Hepatic stellate cell (primary cell): ENCODE measurements at regions not wholly inside any gene's neighbourhood (a gene's known extent, or its start where the extent isn't known, plus 50 kb on each side); places are given as distances from the start of the nearest gene placed in this dataset.
"Not testable (repeated sequence)": the region's sequence is repeated elsewhere in the genome, so short reads cannot be mapped to it uniquely, and the experiment has no call there.

Experiments
- DNase-seq: peaks from one replicate; pipeline ENCODE4 v3.0.0; 2011; ENCODE audit warnings: low spot score

DNA sequence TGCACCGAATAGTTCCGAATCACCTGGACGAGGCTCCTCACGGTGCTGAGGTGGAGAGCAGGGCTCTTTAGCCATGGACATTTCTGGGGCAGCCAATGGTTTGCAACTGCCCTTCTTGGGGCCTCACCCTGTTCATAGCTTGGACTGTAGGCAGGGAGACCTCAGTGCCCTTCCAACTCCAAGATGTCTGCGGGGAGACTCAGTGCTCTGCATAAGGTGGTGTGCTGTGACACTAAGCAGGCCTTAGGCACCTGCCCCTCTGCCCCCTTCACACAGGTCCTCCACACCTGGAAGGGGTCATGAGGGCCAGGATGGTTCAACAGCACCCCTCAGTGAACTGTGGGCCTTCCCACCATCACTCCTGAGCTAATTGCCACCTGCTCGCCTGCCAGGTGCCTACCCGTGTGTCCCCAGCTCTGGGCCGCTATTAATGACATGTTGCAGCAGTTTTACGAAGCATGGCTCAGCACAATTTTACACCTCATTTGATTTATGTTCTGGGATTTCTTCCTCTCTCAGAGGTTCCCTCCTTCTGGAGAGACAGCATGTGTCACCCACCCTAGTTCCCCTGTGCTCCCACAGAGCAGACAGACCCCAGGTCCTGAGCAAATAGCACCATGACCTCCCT lies 101.2 kb upstream of the SMAD3 start:
- DNase-seq, result no peak

DNA sequence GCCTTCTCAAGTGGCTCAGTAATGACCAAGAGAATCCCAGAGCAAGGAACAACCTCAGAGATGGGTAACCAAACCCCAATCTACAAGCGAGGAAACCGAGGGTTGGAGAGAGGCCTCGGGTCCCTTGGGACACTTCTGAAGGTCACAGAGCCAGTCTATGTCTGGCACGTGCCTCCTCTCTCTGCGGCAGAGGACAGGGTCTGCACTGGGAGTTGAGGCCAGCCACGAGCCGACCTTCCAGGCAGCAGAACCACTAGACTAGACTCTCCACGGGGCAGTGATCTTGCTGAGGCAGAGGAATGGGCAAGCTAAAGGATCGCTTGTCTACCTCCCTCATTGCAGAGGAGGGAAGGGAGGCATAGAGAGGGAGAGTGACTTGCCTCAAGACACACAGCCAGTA lies 100.6 kb upstream of the SMAD3 start:
- DNase-seq, result no peak

DNA sequence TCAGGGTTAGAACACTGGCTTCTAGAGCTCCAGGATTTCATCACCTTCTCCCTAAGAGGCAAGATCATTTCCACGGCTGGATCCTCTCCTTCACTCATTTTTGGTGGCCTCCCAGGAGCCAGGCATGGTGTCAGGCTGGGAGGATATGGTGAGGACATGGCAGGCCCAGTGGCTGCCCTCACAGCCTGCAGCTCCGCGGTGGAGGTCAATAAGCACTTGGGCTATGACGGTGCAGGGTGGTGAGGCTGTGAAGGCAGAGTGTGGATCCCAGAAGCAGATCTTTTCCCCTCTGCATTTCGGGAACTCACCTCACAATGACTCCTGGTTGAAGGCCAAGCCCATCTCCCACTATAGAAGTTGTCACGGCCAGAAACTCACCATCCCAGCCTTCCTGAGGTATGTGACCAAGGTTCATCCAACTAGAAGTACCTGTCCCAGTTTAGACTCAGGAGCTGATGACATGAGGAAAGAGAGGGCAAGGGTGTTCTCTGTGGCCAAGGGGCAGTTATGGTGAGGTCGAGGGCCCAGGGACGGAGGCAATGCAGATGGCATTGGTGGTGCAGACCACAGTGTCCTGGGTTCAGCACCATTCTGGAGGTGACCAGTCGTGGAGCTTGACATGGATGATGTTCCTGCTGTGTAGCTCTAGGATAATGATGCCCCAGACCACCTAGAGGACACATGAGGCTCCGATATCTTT lies 100.1 kb upstream of the SMAD3 start:
- DNase-seq, result no peak

DNA sequence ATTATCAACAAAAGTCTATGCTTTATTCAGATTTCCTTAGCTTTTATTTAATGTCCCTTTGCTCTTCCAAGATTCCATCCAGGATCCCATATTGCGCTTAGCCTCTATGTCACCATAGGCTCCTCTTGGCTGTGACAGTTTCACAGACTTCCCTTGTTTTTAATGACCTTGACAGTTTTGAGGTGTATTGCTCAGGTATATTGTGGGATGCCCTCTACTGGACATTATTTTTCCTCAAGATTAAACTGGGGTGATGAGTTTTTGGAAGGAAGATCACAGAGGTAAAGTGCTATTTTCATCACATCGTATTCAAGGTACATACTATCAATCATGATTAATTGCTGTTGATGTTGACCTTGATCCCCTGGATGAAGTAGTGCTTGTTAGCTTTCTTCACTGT lies 99.1 kb upstream of the SMAD3 start:
- DNase-seq, result no peak

DNA sequence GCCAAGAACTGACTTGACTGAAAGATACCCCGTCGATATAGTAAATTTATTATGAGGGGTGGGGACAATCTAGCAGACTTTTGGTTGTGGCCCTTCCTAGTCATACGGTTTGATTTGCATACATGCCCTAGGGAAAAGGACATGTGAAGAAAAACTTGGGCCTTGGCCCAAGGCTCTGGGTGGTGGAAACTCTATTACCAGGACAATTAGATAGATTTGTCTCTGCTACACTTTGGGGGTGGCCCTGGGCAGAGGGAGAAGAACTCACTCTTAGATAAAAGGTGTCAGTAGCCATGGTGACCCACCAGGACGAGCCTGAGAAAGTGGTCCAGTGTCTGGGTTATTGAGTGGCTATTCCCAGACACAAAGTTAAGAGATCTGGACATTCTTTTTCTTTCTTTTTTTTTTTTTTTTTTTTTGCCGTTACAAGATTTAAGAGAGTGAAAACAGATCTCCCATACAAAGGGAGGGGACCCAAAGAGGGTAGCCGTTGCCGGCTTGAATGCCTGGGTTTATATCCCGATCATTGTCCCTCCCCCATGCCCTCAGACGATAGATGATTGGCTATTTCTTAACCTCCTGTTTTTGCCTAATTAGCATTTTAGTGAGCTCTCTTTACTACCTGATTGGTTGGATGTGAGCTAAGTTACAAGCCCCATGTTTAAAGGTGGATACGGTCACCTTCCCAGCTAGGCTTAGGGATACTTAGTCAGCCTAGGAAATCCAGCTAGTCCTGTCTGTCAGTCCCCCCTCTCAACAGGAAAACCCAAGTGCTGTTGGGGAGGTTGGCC lies 96.4 kb upstream of the SMAD3 start:
- no peak for DNase-seq

DNA sequence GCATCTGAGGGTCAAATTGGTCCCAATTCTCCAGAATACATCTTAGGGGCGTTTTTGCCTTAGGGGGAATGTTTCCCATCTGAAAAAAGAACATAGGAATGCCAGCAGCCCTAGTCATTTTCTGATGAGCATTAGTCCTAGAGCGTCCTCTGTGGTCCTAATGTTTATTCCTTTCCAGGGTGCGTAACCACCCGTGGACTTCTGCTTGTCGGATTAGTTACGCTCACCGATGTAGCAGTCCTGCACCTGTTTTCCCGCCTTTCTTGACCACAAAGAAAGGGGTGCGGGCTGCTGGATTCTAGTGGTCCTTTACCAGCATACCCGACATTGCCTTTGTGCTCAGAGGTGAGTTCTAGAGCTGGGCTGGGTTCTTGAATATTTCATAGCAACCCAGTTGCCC lies 91.3 kb upstream of the SMAD3 start:
- DNase-seq, result not testable (repeated sequence)

DNA sequence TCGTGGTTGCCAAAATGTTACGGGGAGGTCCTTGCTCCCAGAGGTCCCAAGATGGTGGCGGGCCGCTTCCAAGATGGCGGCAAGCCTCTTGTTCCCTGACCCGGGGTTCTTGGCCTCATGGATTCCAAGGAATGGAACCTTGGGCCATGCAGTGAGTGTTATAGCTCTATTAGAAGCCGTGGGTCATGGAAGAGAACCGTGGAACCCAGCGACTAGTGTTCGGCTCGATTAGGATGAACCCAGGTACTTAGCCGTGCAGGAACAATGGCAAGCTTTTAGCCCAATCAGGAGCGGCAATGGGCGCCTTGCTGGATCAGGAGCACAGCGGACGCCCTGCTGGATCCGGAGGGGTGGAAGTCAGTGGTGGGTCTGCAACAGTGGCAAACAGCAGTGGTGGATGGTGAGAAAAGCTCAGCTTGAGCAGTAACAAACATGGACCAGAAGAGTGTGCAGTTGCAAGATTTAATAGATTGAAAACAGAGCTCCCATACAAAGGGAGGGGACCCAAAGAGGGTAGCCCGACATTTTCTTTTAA lies 89.2 kb upstream of the SMAD3 start:
- DNase-seq, result not testable (repeated sequence)

DNA sequence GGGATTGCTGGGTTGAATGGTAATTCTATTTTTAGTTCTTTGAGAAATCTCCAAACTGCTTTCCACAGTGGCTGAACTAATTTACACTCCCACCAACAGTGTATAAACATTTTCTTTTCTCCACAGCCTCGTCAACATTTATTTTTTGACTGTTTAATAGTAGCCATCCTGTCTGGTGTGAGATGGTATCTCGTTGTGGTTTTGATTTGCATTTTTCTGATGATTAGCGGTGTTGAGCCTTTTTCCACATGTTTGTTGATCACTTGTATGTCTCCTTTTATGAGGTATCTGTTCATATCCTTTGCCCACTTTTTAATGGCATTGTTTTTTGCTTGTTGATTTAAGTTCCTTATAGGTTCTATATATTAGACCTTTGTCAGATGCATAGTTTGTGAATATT lies 85.1 kb upstream of the SMAD3 start:
- DNase-seq, result not testable (repeated sequence)

DNA sequence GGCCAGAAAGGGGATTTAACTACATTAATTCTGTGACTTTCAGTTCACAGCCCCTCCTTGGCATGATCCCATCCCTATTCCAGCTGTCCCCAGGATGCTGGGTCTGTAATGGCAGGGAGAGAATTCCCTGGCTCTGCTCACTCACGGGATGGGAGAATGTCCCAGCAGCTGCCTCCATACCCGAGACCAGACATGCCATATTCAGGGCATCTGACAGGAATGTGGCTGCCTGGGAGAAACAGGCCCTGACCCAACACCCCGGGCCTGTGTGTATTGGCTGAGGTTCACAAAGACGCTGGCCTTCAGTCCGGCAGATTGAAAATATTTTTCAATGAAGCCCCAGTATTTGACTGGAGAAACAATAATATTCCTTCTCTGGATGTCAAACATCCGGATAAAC lies 83.6 kb upstream of the SMAD3 start:
- no peak for DNase-seq

DNA sequence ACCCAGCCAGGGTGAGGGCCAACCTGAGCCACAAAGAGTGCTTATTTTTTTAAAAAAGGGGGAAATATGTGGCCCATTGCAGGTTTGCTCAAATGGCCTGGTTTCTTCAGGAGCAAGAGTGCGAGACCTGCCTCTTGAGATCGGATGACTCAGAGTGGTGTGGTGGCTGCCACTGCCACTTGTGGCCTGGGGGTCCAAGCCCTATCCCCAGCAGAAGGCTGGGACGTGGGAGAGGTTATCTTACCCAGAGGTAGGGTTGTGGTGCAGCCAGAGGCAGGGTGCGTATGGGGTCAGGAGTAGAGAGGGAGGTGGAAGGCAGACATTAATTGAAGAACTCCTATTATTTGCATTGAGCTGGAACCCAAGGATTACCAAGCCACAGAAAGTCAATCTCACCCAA lies 83.2 kb upstream of the SMAD3 start:
- no peak for DNase-seq

DNA sequence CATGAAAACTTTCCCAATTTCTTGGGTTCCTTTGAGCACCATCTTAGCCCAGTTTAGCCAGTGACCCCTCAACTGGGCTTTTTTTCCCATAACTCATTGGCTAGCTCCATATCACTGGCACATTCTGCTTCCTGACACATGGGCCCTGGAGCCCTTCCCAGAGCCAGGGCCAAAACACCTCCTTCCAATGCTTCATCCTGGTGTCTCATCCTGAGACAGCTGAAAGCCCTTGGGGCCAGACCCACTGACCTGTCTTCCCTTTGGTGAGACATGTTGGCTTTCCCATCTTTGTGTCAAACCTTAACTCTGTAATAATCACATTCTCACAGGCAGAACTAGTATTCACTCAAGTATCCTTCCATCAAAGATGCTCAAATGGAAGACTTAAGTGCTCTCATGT lies 82.6 kb upstream of the SMAD3 start:
- DNase-seq, result no peak

DNA sequence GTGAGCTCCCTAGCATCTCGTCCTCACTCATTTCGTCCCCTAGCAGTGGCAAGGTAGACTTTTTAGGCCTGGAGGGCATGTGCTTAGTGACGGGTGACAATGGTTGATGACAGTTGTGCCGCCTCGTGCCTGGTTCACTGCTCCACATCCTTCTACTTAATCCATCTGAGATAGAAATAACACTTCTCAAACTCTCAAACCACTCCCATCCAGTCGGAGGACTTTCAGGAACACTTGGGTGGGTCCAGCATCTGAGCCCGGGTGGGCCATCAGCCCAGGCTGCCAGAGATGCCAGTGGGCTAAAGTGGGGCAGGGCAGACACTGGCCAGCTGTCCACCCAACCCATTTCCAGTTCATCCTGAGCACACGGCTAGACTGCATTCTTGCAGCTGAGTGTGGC lies 79.7 kb upstream of the SMAD3 start:
- DNase-seq, result no peak

DNA sequence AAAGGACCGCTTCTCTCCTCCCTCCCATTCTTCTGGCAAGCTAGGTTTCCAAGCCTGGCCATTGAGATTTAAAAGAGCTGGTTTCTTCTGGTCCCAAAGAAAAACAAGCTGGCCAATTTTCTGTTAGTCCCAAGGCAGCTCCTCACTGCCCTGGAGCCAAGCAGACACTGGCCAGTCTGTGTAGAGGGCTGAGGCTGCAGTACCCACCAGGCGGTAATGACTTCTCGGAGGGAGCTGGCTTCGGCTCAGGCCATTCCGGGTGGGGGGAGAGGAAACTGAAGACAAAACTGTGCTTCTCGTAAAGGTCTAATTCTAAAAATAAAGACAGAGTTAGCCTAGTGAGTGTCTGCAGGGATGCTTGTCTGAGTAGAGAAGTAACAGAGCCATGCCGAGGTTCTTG lies 78.5 kb upstream of the SMAD3 start:
- DNase-seq, result no peak

DNA sequence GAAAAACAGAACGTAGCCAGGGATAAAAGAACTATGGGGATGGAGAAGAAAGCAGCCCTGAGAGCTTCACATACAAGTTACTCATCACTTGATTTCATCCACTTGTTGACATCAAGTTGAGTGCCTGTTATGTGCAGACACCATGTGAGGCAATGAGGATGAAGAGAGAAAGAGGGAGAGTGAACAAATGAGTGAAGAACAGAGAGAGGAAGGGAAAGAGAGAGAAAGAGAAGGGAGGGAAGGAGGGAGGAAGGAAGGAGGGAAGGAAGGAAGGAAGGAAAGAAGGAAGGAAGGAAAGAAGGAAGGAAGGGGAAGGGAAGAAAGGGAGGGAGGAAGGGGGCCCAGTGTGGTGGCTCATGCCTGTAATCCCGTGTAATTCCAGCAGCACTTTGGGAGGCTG lies 72.3 kb upstream of the SMAD3 start:
- no peak for DNase-seq

DNA sequence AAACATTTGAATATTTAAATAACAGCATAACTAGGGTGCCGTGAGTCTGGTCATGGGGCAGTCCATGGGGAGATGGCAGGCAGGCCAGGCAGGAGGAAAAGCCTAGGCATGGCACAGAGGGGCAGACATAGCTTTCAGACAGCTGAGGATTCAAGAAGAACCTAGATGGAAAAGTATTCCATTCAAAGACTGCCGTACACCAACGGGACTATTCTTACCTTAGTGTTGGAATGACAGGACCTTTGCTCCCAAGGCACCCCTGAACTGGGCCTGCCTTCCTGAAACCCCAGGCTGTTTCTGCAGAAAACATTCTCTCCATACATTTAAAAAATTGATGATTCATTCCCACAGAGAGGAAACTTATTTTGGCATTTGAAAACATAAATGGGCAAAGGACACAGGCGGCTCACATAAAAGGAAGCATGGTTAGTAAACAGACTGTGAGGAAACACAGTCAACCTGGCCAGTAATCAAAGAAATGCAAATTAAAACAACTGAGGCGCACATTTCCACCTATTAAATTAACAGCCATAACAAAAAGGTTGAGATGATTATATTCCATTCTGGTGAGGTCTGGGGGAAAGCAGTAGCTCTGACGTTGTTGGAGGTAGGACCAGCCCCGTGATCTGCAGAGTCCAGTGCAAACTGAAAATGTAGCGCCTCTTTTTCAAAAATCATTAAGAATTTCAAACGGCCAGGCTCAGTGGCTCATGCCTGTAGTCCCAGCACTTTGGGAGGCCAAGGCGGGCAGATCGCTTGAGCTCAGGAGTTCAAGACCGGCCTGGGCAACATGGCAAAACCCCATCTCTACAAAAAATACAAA lies 71.3 kb upstream of the SMAD3 start:
- no peak for DNase-seq

DNA sequence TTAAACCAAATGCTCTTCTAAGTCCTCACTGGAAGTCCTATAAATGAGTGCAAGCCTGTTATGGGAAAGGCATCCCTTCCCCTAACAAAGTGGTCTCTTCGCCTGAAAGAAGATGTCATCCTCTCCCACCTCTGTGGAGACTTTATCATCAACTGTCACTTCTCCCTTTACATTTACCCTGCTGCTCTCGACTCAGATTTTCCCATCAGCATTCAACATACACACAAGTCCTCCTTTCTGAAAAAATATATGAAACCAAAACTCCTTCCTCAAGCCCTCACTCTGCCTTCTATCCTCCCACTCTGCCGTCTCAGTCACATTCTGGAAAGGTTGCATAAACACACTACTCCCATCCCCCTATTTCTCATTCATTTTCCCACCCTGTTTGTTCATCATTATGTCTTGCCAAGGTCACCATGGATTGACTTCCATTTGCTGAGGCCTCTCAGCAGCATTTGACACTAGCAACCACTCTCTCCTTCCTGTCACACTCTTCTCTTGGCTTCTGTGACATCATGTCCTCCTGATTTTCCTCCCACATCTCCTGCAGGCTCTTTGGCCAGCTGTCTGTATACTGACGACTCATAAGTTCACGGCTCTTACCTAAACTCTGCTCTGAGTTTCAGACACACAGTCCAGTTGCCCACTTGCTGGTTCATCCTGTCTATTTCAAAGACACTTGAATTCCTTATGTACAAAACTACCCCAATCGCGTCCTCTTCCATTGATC lies 70.3 kb upstream of the SMAD3 start:
- DNase-seq, result no peak

DNA sequence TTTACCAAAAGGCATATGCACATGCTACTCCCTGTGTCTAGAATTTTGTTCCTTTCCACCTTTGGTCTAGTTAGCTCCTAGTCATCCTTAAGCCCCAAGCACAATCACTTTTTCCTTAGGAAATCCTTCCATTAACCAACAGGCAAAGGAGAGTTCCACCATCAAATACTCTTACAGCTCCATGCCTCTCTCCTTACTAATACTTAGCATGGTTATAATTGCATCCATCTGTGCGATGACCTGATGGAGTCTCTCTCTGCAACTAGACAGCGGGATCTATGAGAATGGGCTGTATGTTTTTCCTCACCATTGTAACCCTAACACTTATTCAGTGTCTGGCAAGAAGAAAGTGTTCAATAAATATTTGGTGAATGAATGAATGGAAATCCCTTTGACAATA lies 69.3 kb upstream of the SMAD3 start:
- DNase-seq, result no peak

DNA sequence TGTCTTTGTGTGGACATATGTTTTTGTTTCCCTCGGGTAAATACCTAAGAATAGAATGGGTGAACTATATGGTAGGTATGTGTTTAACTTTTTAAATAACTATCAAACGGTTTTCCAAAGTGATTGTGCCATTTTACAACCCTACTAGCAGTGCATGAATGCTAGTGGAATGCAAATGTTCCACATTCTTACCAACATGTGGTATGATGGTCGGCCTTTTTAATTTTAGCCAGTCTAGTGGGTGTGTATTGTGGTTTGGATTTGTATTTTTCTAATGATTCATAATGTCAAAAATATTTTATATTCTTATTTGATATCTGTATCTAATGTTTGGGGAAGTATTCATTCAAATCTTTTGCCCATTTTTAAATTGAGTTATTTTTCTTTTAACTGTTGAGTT lies 68.2 kb upstream of the SMAD3 start:
- peak; percentile 81 for DNase-seq

DNA sequence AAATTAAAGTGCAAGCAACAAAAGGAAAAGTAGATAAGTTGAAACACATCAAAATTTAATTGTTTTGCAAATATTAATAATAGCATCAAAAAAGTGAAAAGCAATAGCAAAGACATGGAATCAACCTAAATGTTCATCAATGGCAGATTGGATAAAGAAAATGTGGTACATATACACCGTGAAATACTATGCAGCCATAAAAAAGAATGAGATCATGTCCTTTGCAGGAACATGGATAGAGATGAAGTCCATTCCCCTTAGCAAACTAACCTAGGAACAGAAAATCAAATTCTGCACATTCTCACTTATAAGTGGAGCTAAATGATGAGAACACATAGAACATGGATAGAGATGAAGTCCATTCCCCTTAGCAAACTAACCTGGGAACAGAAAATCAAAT lies 67.2 kb upstream of the SMAD3 start:
- DNase-seq, result not testable (repeated sequence)

DNA sequence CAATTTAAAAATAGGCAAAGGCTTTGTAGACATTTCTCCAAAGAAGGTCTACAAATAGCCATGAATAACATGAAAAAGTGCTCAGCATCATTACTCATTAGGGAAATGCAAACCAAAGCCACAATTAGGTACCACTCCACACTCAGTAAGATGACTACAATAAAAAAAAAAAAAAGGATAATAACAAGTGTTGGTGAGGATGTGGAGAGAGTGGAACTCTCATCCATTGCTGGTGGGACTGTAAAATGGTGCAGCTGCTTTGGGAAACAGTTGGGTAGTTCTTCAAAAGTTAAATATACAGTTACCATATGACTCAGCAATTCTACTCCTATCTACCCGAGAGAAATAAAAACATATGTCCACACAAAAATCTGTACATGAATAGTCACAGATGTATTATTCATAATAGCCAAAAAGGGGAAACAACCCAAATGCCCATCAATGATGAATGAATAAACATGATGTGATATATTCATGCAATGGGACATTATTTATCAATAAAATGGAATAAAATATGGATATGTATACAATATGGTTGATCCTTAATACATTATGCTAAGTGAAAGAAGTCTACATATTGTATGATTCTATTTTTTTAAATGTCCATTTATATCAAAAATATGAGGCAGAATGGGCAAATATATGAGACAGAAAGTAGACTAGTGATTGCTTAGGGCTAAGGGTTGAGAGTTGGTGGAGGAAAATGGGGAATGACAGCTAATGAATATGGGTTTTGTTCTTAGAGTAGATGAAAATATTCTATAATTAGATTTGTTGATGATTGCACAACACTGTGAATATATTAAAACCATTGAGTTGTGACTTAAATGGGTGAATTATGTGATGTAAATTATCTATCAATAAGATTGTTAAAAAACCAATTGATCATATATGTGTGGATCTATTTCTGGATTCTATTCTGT lies 66.1 kb upstream of the SMAD3 start:
- DNase-seq, result no peak
